ENCODE measurements at regions not wholly inside any gene's neighbourhood (a gene's known extent, or its start where the extent isn't known, plus 50 kb on each side); places are given as distances from the start of the nearest gene placed in this dataset.

DNA sequence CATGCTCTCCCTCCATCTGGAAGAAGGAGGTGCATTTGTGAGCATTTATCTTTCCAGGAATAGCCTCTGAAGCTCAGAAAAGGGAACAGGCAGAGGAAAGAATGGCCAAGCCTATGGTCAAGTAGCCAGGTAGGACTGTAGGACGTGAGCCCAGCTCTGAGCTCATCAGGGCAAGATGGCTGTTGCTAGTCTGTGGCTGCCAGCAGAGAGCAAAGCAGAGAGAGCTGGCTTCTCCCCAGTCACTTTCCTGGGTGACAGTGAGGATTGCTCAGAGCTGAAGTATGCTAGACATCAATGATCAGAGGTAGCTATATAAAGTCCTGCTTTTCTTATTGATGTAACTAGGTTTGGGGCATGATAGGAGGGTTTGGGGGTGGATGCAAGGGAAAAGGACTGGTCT is 146.1 kb upstream of the SLC24A5 start:
- DNase-seq (no peak), ATAC-seq (no peak)
- Histone ChIP-seq H3K36me3 (ENCODE audit: low read depth) (no peaks in the 10 kb centered on the region), H3K9me3 (no peaks in the 10 kb centered on the region), H3K4me3 (no peak overlapping the region), H3K4me1 (ENCODE audit: low read depth) (no peaks in the 10 kb centered on the region)
- TF ChIP-seq, protein P1, sequence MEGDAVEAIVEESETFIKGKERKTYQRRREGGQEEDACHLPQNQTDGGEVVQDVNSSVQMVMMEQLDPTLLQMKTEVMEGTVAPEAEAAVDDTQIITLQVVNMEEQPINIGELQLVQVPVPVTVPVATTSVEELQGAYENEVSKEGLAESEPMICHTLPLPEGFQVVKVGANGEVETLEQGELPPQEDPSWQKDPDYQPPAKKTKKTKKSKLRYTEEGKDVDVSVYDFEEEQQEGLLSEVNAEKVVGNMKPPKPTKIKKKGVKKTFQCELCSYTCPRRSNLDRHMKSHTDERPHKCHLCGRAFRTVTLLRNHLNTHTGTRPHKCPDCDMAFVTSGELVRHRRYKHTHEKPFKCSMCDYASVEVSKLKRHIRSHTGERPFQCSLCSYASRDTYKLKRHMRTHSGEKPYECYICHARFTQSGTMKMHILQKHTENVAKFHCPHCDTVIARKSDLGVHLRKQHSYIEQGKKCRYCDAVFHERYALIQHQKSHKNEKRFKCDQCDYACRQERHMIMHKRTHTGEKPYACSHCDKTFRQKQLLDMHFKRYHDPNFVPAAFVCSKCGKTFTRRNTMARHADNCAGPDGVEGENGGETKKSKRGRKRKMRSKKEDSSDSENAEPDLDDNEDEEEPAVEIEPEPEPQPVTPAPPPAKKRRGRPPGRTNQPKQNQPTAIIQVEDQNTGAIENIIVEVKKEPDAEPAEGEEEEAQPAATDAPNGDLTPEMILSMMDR (IDR thresholded peaks at IDR 0.05): no peak
- intact Hi-C loops (cut with DNase I, micrococcal nuclease): no loop called here

DNA sequence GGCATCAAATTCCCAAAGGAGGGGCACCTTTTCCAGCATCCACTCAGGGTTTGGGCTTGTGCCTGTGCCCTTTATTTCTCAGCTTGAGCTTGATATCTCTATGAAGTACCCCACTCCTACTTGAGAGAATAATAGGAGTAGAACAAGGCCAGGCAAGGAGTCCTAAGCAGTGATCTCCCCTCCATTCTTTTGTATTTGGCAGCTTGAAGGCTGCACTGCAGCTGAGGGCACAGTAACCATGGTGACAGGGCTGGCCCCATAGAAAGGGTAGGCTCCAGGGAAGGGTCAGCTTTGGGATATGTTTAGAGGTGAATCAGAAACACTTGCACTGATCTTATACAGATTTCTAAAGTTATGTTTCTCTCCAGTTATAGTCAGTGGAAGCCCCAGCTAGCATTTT is 145.4 kb upstream of the SLC24A5 start:
- intact Hi-C loops (cut with DNase I, micrococcal nuclease): no loop called here
- H3K4me3 ChIP-seq: no peak overlapping the region
- ATAC-seq (no peak), DNase-seq (no peak)
- TF ChIP-seq, protein P1 (IDR thresholded peaks at IDR 0.05): no peak
- H3K4me1 ChIP-seq (ENCODE audit: low read depth): no peaks in the 10 kb centered on the region
- no peaks in the 10 kb centered on the region for H3K9me3 ChIP-seq
- no peaks in the 10 kb centered on the region for H3K36me3 ChIP-seq (ENCODE audit: low read depth)

DNA sequence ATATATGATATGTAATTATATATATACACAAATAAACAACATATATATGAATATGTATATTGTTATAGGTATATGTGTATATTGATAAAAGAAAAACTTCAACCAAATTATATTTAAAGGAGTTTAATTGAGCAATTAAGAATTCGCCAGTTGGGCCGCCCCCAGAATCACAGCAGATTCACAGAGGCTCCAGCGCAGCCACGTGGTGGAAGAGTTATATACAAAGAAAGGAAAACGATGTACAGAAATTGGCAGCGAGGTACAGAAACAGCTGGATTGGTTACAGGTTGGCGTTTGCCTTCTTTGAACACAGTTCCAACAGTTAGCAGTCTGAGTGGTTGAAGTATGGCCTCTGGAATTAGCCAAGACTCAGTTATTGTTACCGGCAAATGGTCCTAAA is 137.3 kb upstream of the SLC24A5 start:
- H3K9me3 ChIP-seq: no peaks in the 10 kb centered on the region
- H3K4me1 ChIP-seq (ENCODE audit: low read depth): no peaks in the 10 kb centered on the region
- no peak for ATAC-seq
- H3K36me3 ChIP-seq (ENCODE audit: low read depth): no peaks in the 10 kb centered on the region
- DNase-seq: no peak
- H3K4me3 ChIP-seq: no peak overlapping the region
- TF ChIP-seq, protein P1 (IDR thresholded peaks at IDR 0.05): no peak
- intact Hi-C loops (cut with DNase I, micrococcal nuclease): loop anchor here in 1 of 2 donors (10.0 kb wide), 1 partner anchor 509 kb away; no protein-coding TSS in a partner anchor

DNA sequence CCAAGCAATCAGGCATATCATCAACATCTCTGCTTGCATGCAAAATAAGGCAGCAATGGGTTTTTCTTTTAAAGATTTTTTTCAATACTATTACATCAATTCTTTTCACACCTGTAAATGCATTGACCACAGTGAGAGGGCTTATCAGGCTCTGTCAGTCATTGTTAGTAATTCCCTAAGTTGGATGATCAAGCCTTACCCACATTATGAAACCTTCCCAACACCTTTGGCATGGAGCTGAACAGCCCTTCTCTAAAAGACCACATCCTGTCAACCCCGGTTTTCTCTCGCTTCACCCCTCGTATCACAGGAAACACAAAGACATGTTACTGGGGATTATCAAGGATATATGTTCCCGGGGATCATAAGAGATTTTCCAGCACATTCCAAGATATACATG is 135.2 kb upstream of the SLC24A5 start:
- Histone ChIP-seq H3K4me1 (ENCODE audit: low read depth) (no peaks in the 10 kb centered on the region), H3K9me3 (no peaks in the 10 kb centered on the region), H3K4me3 (no peak overlapping the region), H3K36me3 (ENCODE audit: low read depth) (no peaks in the 10 kb centered on the region)
- TF ChIP-seq, protein P1 (IDR thresholded peaks at IDR 0.05): no peak
- DNase-seq: no peak
- intact Hi-C loops (cut with DNase I, micrococcal nuclease): loop anchor here (5.0 to 10.0 kb wide), 3 partner anchors 511 to 793 kb away; no protein-coding TSS in a partner anchor
- ATAC-seq: no peak

DNA sequence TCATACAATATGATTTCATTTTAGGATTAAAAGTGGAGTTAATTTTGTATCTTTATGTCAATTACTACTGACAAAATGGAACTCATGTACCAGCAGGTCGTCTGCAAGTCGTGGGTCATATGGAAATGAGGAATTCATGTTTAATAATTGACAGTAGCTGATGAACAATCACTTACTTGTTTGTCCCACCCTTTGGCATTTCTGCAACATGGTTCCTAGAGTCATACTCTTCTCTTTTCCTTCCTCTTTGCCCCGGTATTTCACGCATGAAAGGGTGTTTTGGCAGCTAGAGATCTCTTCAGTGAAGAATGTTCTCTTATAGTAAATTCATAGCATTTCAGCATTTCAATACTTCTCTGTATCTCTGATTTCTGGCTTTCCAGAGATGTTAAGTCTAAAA is 133.3 kb upstream of the SLC24A5 start:
- H3K4me3 ChIP-seq: no peak overlapping the region
- no peaks in the 10 kb centered on the region for H3K4me1 ChIP-seq (ENCODE audit: low read depth)
- intact Hi-C loops (cut with DNase I, micrococcal nuclease): loop anchor here (5.0 to 10.0 kb wide), 3 partner anchors 513 to 795 kb away; no protein-coding TSS in a partner anchor
- H3K9me3 ChIP-seq: no peaks in the 10 kb centered on the region
- DNase-seq: no peak
- no peak for ATAC-seq
- TF ChIP-seq, protein P1 (IDR thresholded peaks at IDR 0.05): no peak
- no peaks in the 10 kb centered on the region for H3K36me3 ChIP-seq (ENCODE audit: low read depth)
